Lower lobe of right lung (tissue), 2 donors: ENCODE measurements at regions not wholly inside any gene's neighbourhood (a gene's known extent, or its start where the extent isn't known, plus 50 kb on each side); places are given as distances from the start of the nearest gene placed in this dataset.

ENCODE experiments used
- ATAC-seq, 2 donors: fragments of 200-7000 bp; cut with Tn5 transposase; one replicate each; pipeline ENCODE4 v1.9.1; 2020 to 2022; ENCODE audit warnings: mild to moderate bottlenecking in 2 of 2, moderate library complexity in 2 of 2
- DNase-seq: peaks from one replicate; pipeline ENCODE4 v3.0.0-alpha.2; 2020
- H3K27ac ChIP-seq: fragments of 200-600 bp; one replicate; pipeline ENCODE4 v1.8.0; 2022
- H3K27me3 ChIP-seq: fragments of 200-600 bp; one replicate; pipeline ENCODE4 v1.8.0; 2022; ENCODE audit warnings: low read depth
- H3K36me3 ChIP-seq: fragments of 200-600 bp; one replicate; pipeline ENCODE4 v1.8.0; 2022; ENCODE audit warnings: mild to moderate bottlenecking
- H3K4me1 ChIP-seq: fragments of 200-600 bp; one replicate; pipeline ENCODE4 v1.8.0; 2022
- H3K4me3 ChIP-seq: fragments of 200-600 bp; one replicate; pipeline ENCODE4 v1.8.0; 2022; ENCODE audit warnings: mild to moderate bottlenecking
- H3K9me3 ChIP-seq: fragments of 200-600 bp; one replicate; pipeline ENCODE4 v1.8.0; 2022
- CTCF ChIP-seq: fragments of 200-600 bp; IDR thresholded peaks from one replicate; pipeline ENCODE4 v1.8.0; 2022; ENCODE audit warnings: antibody characterized with exemption, mild to moderate bottlenecking
- intact Hi-C: fragments of 100-400 bp; cut with DNase I; formaldehyde crosslinking; loops from one replicate; pipeline ENCODE4 v1.11.0; 2022
- donor health status: DM: no; HTN: yes; CAD: no; lungs with severe emphysema.

GRCh38 chr2:64859312-64860212 is 129.6 kb upstream of the SLC1A4 start:
- intact Hi-C loops, result loop anchor here (10.0 kb wide), 2 partner anchors 215 to 275 kb away; no protein-coding TSS in a partner anchor
- Histone ChIP-seq H3K9me3 (no peaks in the 10 kb centered on the region), H3K27ac (peak overlapping the region; percentile 97), H3K4me1 (peaks cover 42% of the 10 kb centered on the region), H3K27me3 (no peaks in the 10 kb centered on the region), H3K4me3 (peak overlapping the region; percentile 51), H3K36me3 (no peaks in the 10 kb centered on the region)
- peak; percentile 13 for TF ChIP-seq CTCF
- ATAC-seq (peak; percentile 90 to 92), DNase-seq (peak; percentile 94)

GRCh38 chr2:64860276-64860885 is 128.8 kb upstream of the SLC1A4 start:
- no peak for DNase-seq
- H3K4me3 ChIP-seq, result peak overlapping the region; percentile 51
- no peak for ATAC-seq
- no peaks in the 10 kb centered on the region for H3K36me3 ChIP-seq
- peak overlapping the region; percentile 97 for H3K27ac ChIP-seq
- H3K27me3 ChIP-seq, result no peaks in the 10 kb centered on the region
- TF ChIP-seq CTCF, result no peak
- no peaks in the 10 kb centered on the region for H3K9me3 ChIP-seq
- peaks cover 39% of the 10 kb centered on the region for H3K4me1 ChIP-seq
- intact Hi-C loops, result loop anchor here (10.0 kb wide), 2 partner anchors 216 to 276 kb away; no protein-coding TSS in a partner anchor

- Histone ChIP-seq H3K27me3 (no peaks in the 10 kb centered on the region), H3K9me3 (no peaks in the 10 kb centered on the region), H3K4me1 (peaks cover 42% of the 10 kb centered on the region), H3K27ac (peak overlapping the region; percentile 97), H3K4me3 (no peak overlapping the region), H3K36me3 (no peaks in the 10 kb centered on the region)
- ATAC-seq (no peak), DNase-seq (no peak)
- intact Hi-C loops, result loop anchor here (10.0 kb wide), 2 partner anchors 216 to 276 kb away; no protein-coding TSS in a partner anchor
- TF ChIP-seq CTCF, result no peak
Measured at GRCh38 chr2:64860936-64861335, 128.3 kb upstream of the SLC1A4 start.

GRCh38 chr2:64861452-64862397 is 127.5 kb upstream of the SLC1A4 start:
- Histone ChIP-seq H3K4me3 (no peak overlapping the region), H3K4me1 (peaks cover 50% of the 10 kb centered on the region), H3K27me3 (no peaks in the 10 kb centered on the region), H3K27ac (peak overlapping the region; percentile 97), H3K36me3 (no peaks in the 10 kb centered on the region), H3K9me3 (no peaks in the 10 kb centered on the region)
- no peak for TF ChIP-seq CTCF
- intact Hi-C loops, result loop anchor here (10.0 kb wide), 2 partner anchors 217 to 277 kb away; no protein-coding TSS in a partner anchor
- DNase-seq (no peak), ATAC-seq (no peak)

- H3K9me3 ChIP-seq, result no peaks in the 10 kb centered on the region
- no peak overlapping the region for H3K27ac ChIP-seq
- TF ChIP-seq CTCF, result no peak
- ATAC-seq, result no peak
- no peaks in the 10 kb centered on the region for H3K36me3 ChIP-seq
- intact Hi-C loops, result loop anchor here (10.0 kb wide), 2 partner anchors 218 to 278 kb away; no protein-coding TSS in a partner anchor
- no peaks in the 10 kb centered on the region for H3K27me3 ChIP-seq
- no peak overlapping the region for H3K4me3 ChIP-seq
- H3K4me1 ChIP-seq, result peaks cover 46% of the 10 kb centered on the region
- no peak for DNase-seq
Measured at GRCh38 chr2:64862623-64863022, 126.6 kb upstream of the SLC1A4 start.
